ENCODE measurements at regions not wholly inside any gene's neighbourhood (a gene's known extent, or its start where the extent isn't known, plus 50 kb on each side); places are given as distances from the start of the nearest gene placed in this dataset.
A peak's percentile ranks its signal among the peaks of the same experiment; 100 is the strongest.

GRCh38 chr4:18103876-18104605, 82.5 kb upstream of the LCORL start:
- DNase-seq = no peak

- no peak for DNase-seq
Observed at GRCh38 chr4:18100657-18101056, 79.1 kb upstream of the LCORL start.

- DNase-seq = peak; percentile 25
Observed at GRCh38 chr4:18090447-18090846, 68.9 kb upstream of the LCORL start.

GRCh38 chr4:18082236-18082635, 60.7 kb upstream of the LCORL start:
- no peak for DNase-seq

GRCh38 chr4:18081708-18082107, 60.2 kb upstream of the LCORL start:
- DNase-seq = no peak

GRCh38 chr4:18077808-18078207, 56.3 kb upstream of the LCORL start:
- DNase-seq = no peak

GRCh38 chr4:18075823-18076433, 54.4 kb upstream of the LCORL start:
- DNase-seq = no peak

GRCh38 chr4:18071894-18072293, 50.3 kb upstream of the LCORL start:
- DNase-seq = no peak

Measured in NCI-H146 (cell line).